Esophagus squamous epithelium (tissue), 4 donors: ENCODE measurements at regions not wholly inside any gene's neighbourhood (a gene's known extent, or its start where the extent isn't known, plus 50 kb on each side); places are given as distances from the start of the nearest gene placed in this dataset.

Experiments
- POLR2A ChIP-seq, 4 donors: fragments of 450-650 bp; IDR thresholded peaks; one replicate each; pipeline ENCODE4 v1.6.1; 2017; ENCODE audit warnings: antibody characterized with exemption in 4 of 4, mild to moderate bottlenecking in 4 of 4, moderate library complexity in 3 of 4
- TF ChIP-seq, protein P1 (sequence below), 6 experiments: fragments of 450-650 bp in 4 of 6; fragments of 200-600 bp in 2 of 6; sonication (generic) in 2 of 6; IDR thresholded peaks; one replicate each; pipeline ENCODE4 v1.5.1; 2016 to 2019; ENCODE audit warnings: antibody characterized with exemption in 6 of 6, mild to moderate bottlenecking in 4 of 6, moderate library complexity in 4 of 6

DNA sequence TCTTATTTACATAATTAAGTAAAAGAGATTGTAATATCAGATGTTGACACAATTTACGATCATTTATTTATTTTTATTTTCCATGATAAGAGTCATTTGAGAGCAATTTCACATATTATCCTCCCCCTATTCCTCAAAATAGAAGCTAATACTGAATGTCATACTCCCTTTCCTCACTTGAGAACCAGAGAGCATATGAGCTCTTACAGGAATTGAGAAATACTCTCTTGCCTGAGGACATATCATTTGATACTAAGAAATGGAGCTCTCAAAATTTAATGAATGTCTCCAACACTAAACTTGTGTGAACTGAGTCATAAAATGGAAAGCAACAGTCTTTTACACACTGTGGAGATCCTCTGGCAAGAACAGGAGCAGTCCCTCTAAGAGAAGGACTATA, 68.5 kb upstream of the CHST9 start:
- TF ChIP-seq, protein P1, sequence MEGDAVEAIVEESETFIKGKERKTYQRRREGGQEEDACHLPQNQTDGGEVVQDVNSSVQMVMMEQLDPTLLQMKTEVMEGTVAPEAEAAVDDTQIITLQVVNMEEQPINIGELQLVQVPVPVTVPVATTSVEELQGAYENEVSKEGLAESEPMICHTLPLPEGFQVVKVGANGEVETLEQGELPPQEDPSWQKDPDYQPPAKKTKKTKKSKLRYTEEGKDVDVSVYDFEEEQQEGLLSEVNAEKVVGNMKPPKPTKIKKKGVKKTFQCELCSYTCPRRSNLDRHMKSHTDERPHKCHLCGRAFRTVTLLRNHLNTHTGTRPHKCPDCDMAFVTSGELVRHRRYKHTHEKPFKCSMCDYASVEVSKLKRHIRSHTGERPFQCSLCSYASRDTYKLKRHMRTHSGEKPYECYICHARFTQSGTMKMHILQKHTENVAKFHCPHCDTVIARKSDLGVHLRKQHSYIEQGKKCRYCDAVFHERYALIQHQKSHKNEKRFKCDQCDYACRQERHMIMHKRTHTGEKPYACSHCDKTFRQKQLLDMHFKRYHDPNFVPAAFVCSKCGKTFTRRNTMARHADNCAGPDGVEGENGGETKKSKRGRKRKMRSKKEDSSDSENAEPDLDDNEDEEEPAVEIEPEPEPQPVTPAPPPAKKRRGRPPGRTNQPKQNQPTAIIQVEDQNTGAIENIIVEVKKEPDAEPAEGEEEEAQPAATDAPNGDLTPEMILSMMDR (IDR thresholded peaks at IDR 0.05), result no peak
- TF ChIP-seq POLR2A (IDR thresholded peaks at IDR 0.05), result no peak
